NOMO-1 treated with DMSO at 0.1 percent for 48 hours (cell line): ENCODE measurements at regions not wholly inside any gene's neighbourhood (a gene's known extent, or its start where the extent isn't known, plus 50 kb on each side); places are given as distances from the start of the nearest gene placed in this dataset.
"Not testable (repeated sequence)": the region's sequence is repeated elsewhere in the genome, so short reads cannot be mapped to it uniquely, and the experiment has no call there.

Experiments used
- DNase-seq: peaks from one replicate; lab custom pipeline; 2025; ENCODE audit not compliant: unreplicated experiment; lab: John Stamatoyannopoulos, UW

DNA sequence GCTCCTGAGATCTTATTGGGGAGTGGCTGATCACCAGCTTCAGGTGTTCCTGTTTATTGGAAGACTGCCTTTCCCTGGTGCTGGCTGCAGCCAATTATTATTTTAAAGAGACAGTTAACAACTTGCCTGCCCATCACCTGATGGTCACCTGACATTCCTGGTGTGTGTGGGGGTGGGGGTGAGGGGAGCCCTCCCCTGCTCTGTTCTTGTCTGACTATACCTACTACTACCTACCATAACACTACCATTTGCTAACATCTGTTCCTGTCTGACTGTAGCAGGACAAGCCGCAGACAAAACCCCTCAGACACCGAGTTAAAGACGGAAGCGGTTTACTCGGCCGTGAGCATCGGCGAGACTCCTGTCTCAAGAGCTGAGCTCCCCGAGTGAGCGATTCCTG is 54.9 kb upstream of the NBPF3 start:
- no peak for DNase-seq

GRCh38 chr1:21384620-21385019 is 55.3 kb upstream of the NBPF3 start:
- peak; percentile 70 for DNase-seq

DNA sequence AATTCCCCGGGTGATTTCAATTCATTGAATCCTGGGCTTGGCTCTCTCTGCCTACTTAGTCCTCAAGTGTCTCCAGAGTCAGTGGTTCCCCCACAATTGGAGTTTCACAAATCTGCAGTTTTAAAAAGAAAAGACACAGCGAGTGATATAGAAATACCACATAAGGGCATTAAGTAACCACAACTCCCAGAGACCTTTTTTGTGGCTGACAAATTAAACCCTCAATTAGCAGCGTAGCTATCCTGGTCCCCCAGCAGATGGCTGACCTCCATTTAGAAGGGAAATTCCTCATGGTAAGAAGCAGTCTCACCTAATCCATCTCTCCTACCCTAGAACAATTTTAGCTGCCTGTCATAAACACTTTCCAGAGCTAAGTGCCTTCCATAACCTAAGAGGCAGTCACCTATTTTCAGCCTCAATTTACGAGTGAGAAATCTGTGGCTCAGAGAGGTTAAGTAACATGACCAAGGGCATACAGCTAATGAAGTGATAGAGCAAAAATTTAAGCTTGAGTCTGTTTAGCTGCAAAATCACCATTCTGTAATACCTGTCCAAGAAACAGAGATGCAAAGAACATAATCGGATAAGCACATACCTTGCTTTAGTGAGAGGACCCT is 56.0 kb upstream of the NBPF3 start:
- DNase-seq: no peak

- no peak for DNase-seq
These were observed 58.6 kb upstream of the NBPF3 start for GRCh38 chr1:21381354-21381753.

DNA sequence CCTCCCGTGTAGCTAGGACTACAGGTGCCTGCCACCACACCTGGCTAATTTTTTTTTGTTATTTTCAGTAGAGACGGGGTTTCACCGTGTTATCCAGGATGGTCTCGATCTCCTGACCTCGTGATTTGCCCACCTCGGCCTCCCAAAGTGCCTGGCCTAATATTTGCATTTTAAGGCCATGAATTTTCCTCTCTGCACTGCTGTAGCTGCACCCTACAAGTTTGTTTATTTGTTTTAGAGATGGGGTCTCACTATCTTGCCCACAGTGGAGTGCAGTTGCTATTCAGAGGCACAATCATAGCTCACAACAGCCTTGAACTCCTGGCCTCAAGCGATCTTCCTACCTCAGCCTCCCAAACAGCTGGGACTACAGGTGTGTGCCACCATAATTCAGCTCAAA is 59.8 kb upstream of the NBPF3 start:
- DNase-seq: not testable (repeated sequence)

GRCh38 chr1:21379571-21379970 is 60.4 kb upstream of the NBPF3 start:
- no peak for DNase-seq

DNA sequence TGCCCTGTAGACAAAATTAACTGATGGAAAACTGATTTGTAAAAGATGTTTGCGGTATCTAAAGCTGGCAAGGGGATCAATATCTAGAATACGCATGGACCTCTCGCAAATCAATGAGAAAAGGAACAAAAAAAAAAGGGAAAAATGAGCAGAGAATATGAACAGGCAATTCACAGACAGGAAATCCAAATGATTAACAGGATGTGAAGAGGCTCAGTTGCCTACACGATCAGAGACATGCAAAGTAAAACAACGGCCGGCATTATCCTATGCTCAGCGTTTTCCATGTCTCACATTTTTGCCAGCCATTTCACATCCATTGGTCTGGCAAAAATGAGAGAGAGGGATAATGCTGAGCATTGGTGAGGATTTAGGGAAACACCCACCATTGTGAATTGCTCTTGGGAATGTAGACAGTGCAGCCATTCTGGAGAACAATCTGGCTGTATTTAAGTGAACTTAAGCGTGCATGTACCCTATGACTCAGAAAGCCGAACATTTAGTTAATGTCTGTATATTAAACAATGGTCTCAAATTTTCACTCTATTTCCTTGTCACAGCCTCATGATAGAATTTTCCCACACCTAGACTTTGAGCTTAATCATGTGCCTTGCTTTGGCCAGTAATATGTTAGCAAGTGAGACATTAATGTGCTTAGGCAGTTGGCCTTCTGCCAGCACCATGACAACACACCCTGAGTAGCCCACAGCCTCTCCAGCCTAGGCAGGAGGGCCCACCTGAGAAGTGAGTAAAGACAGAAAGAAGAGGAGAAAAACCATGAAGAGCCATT is 61.0 kb upstream of the NBPF3 start:
- no peak for DNase-seq

- DNase-seq: no peak
These were observed 67.6 kb upstream of the NBPF3 start for GRCh38 chr1:21372383-21372782.

GRCh38 chr1:21369905-21370304 is 70.0 kb upstream of the NBPF3 start:
- no peak for DNase-seq

GRCh38 chr1:21368515-21369289 is 71.2 kb upstream of the NBPF3 start:
- DNase-seq: peak; percentile 16

DNA sequence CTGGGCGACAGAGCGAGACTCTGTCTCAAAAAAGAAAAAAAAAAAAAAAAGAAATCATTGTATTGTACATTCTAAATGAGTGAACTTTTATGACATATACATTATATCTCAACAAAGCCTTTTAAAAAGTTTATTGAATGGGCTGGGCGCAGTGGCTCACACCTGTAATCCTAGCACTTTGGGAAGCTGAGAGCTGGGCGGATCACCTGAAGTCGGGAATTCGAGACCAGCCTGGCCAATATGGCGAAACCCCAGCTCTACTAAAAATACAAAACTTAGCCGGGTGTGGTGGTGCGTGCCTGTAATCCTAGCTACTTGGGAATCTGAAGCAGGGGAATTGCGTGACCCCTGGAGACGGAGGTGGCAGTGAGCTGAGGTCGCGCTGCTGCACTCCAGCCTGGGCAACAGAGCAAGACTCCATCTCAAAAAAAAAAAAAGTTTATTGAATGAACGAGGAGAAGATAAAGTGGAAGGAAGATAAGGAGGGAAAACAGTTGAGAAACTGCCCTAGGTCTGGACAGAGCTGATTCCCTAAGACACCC is 71.9 kb upstream of the NBPF3 start:
- not testable (repeated sequence) for DNase-seq

GRCh38 chr1:21366288-21366687 is 73.6 kb upstream of the NBPF3 start:
- no peak for DNase-seq

- DNase-seq: peak; percentile 34
These were observed 74.8 kb upstream of the ECE1 start for GRCh38 chr1:21365036-21365435.

- no peak for DNase-seq
These were observed 71.8 kb upstream of the ECE1 start for GRCh38 chr1:21362096-21362495.

DNA sequence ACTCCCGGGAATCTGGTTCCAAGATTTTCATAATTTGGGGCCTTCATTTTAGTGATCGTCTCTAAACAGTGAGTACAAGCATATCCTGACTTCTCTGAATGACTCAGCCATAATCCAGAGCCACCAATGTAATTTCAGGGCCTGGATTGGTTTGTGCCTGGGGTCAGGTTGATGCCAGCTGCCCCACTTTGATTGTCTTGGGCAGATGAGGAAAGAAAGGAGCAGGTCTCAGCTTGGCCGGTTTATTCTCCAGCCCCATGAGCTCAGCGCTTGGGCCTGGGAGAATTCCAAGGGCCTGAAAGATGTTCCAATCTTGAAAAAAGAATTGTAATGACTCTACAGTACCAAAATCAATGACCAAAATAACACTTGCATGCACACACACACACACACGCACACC is 71.2 kb upstream of the ECE1 start:
- DNase-seq: no peak

DNA sequence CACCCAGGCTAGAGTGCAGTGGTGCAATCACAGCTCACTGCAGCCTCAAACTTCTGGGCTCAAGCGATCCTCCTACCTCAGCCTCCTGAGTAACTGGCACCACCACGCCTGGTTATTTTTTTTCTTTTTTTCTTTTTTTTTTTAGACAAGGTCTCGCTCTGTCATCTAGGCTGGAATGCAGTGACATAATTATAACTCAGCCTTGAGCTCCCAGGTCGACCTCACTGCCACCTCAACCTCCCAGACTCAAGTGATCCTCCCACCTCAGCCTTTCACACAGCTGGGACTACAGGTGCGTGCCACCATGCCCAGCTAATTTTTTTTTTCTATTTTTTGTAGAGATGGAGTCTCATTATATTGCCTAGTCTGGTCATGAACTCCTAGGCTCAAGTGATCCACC is 66.9 kb upstream of the ECE1 start:
- DNase-seq: no peak

DNA sequence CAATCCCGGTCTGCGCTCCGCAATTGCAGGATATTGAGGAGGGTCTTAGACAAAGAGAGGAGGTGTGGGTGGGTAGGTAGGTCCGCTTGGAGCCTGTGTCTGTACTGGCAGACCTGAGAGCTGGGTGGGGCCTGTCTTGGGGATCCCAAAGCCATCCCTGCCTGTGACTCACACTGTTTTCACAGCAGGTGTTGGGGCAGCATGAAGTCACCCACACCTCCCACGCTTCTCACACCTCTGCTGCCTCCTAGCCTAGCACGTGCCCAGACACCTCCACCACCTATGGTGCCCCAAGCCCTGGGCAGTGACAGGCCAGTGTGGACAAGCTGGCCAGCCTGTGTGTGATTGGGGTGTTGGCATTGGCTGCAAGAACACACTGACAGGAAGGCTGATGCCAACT is 65.7 kb upstream of the ECE1 start:
- DNase-seq: no peak

DNA sequence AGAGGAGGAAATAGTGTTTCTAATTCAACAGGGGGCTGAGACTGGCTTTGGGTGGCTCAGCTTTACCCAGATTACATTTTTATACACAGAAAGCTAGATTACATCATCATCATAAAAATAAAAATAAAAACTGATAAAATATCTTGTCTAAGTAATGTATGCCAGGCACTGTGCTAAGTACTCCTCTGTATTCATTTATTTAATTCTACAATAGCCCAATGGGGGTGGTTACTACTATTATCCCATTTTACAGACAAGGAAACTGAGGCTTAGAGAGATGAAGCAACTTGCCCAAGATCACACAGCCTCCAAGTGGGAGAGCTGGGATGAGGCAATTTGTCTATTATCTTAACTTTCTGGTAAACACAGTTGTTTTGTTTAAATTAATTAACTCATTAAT is 62.3 kb upstream of the ECE1 start:
- no peak for DNase-seq

DNA sequence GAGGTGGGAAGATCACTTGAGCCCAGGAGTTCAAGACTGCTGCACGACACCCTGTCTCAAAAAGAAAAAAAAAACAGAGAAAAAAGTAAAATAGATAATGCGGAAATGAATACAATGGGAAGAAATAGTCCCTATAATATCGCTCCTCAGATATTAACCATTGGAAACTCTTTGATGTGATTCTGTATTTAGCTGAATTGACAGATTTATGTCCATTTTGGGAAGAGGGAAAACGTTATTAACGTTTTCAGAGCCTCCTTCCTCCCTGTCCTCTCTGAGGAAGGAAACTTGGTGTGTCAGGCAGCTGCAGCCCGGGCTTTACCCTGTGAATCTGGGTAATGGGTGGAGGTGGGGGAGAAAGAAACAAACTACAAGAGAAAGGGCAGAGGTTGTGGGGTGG is 61.6 kb upstream of the ECE1 start:
- no peak for DNase-seq

- no peak for DNase-seq
These were observed 60.1 kb upstream of the ECE1 start for GRCh38 chr1:21350202-21350885.

GRCh38 chr1:21349693-21350092 is 59.4 kb upstream of the ECE1 start:
- DNase-seq: no peak
